Urinary bladder (tissue), 3 donors: ENCODE measurements at regions not wholly inside any gene's neighbourhood (a gene's known extent, or its start where the extent isn't known, plus 50 kb on each side); places are given as distances from the start of the nearest gene placed in this dataset.

ENCODE experiments used
- DNase-seq: peaks from one replicate; pipeline ENCODE4 v3.0.0-alpha.2; 2015; ENCODE audit errors: extremely low spot score
- H3K27ac ChIP-seq: one replicate; pipeline ENCODE4 v1.5.1; 2013; ENCODE audit warnings: low read depth, mild to moderate bottlenecking, moderate library complexity
- H3K36me3 ChIP-seq: one replicate; pipeline ENCODE4 v1.6.1; 2013; ENCODE audit warnings: mild to moderate bottlenecking, moderate library complexity; ENCODE audit not compliant: insufficient read depth
- H3K4me1 ChIP-seq: one replicate; pipeline ENCODE4 v1.6.1; 2013; ENCODE audit warnings: mild to moderate bottlenecking, moderate library complexity; ENCODE audit not compliant: insufficient read depth
- H3K4me3 ChIP-seq: one replicate; pipeline ENCODE4 v1.5.1; 2013; ENCODE audit warnings: low read depth, low read length
- WGBS: extraction: QIAGEN DNeasy Blood & Tissue Kit; methylation state at CpG from one replicate; pipeline ENCODE4 v1.1.7; 2013; 5-methylcytosine and 5-hydroxymethylcytosine counted together
- donor health status: healthy with polysubstance abuse.
- donor health status: healthy.

DNA sequence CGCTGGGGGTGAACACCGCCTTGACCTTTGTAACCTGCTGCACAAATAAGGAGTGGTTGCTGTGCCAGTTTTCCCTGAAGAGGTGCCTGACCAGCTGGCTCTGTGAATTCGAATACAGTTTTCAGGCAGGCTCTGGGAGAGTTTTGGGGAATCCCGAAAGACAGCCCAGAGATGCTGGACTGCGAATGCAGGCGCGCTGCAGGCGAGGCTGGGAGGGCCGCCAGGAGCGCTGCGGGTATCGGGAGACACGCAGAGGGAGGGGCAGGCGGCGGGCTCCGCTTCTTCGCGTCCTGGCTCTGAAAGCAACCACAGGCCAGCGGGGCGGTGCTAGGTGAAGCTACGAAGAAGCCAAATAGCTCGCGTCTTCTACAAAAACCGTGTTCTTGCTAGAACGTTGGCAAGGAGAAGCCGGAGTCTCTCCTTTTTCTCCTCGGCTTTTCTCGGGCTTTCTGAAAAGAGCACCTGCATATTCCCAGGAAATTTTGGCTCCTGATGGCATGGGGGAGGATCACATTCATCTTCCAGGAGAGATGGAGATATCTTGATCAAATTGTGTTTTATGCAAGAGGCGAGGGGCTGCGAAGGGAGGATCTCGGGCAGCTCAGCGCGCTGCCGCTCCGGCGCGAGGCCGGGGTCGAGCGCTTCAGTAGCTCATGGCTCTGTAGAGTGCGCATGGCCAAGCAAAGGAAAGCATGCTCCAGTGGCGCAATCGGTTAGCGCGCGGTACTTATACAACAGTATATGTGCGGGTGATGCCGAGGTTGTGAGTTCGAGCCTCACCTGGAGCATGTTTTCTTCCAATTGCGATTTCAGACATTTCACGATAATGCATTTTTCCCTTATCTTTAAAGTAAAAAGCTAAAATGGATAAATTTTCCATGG lies 158.1 kb upstream of the ZNF184 start:
- no peaks in the 10 kb centered on the region for H3K36me3 ChIP-seq
- H3K4me3 ChIP-seq, result no peak overlapping the region
- no peaks in the 10 kb centered on the region for H3K4me1 ChIP-seq
- WGBS, result 1% methylated on average over 51 of the region's 51 CpGs
- DNase-seq, result no peak
- no peak overlapping the region for H3K27ac ChIP-seq

DNA sequence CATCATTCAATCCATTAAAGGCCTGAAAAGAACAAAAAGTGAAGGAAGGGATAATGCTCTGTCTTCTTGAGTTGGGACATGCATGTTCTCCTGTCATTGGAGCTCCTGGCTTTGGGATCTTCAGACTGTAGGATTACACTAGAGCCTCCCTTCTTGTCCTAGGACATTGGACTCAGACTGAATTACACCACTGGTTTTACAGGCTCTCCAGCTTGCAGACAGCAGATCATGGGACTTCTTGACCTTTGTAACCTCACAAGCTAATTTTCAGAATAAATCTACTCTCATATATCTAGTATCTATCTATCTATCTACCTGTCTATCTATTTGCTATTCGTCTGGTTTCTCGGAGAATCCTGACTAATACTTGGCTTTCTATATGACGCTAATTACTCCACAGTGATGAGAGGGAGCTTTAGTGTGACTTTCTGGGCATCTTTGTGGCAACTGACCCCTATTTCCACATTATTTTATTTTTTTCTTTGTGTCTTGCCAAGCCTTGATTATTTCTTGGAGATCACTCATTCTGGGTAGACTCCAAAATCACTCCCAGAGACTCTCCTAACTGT lies 151.9 kb upstream of the ZNF184 start:
- 83% methylated on average over 3 of the region's 3 CpGs for WGBS

DNA sequence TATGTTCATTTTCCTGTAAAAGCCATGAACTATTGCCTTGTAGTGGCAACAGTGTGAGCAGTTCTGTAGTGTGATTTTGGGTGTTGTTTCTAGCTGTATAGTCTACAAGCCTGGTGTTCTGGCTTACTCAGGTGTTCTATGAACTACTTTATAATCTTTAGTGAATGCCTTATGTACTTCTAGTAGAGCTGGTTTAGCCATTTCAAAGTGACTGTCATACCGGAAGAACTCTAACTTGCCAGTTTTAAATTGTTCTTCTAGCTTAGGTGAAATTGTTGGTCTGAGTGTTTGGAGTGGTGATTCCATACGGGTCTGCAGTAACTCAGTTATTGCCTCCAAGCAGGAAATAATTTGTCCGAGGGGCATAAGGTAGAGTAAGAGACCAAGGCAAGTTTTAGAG lies 150.2 kb upstream of the ZNF184 start:
- DNase-seq, result no peak
- 66% methylated on average over 3 of the region's 3 CpGs for WGBS
- no peaks in the 10 kb centered on the region for H3K36me3 ChIP-seq
- no peaks in the 10 kb centered on the region for H3K4me1 ChIP-seq
- H3K27ac ChIP-seq, result no peak overlapping the region
- H3K4me3 ChIP-seq, result no peak overlapping the region

More for the DNA sequence above, 151.9 kb upstream of the ZNF184 start:
- H3K36me3 ChIP-seq, result no peaks in the 10 kb centered on the region
- DNase-seq, result no peak
- no peak overlapping the region for H3K4me3 ChIP-seq
- H3K4me1 ChIP-seq, result no peaks in the 10 kb centered on the region
- no peak overlapping the region for H3K27ac ChIP-seq

DNA sequence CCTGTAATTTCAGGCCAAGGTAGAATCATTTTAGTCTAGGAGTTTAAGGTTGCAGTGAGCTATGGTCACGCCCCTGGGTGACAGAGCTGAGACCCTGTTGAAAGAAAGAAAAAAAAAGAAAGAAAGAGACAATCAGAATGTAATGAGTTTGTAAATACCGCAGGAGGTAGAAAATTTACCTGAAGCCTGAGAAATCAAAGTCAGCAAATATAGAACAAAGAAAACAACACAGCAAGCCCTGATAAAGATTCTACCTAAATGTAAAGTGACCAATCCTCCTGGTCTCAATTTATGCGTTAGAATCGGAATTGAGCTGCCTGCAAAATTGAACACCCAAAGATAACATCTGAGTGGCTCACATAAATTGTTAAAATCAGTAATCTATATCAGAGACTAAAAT lies 146.5 kb upstream of the ZNF184 start:
- WGBS, result 70% methylated on average over 4 of the region's 4 CpGs
- Histone ChIP-seq H3K36me3 (no peaks in the 10 kb centered on the region), H3K27ac (no peak overlapping the region), H3K4me3 (no peak overlapping the region), H3K4me1 (no peaks in the 10 kb centered on the region)
- DNase-seq, result no peak

DNA sequence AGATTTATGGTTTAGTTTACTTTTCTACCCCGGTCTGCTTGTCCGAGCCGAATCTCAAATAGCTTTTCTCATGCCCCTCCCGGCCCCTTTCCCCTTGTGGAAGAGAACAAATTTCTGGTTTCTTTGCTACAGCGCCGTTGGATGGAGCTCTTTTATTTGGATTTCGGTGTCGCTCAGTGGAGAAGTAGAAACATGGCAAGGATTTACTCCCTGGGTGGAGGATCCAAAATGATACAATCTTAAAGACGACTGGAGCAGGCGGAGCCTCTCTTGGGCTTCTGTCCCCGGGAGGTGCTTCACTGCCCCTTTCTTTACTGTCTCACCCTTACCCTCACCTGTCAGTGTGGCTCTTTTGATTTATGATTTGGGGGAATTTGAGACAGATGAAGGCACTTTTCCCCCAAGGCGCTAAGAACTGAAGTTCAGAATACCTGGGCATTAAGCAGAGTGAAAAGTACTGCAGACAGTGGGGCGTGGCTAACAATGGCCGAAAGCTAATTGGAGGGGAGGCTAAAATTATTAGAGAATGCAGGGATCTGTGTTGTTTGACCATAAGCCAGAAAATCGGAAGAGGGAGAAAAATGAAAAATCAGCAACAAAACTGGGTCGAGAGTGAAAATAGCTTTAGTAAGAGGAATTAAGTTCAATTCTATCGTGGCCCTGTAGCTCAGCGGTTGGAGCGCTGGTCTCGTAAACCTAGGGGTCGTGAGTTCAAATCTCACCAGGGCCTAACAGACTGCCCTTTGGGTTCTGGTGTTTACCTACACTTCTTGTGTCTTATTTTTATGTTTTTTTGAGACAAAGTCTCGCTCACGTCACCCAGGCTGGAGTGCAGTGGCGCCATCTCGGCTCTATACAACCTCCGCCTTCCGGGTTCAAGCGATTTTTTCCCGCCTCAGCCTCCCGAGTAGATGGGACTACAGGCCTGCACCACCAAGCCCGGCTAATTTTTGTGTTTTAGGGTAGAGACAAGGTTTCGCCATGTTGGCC lies 145.1 kb upstream of the ZNF184 start:
- peak overlapping the region; percentile 11 for H3K4me3 ChIP-seq
- H3K4me1 ChIP-seq, result no peaks in the 10 kb centered on the region
- H3K36me3 ChIP-seq, result no peaks in the 10 kb centered on the region
- no peak overlapping the region for H3K27ac ChIP-seq
- 24% methylated on average over 32 of the region's 32 CpGs for WGBS
- no peak for DNase-seq

DNA sequence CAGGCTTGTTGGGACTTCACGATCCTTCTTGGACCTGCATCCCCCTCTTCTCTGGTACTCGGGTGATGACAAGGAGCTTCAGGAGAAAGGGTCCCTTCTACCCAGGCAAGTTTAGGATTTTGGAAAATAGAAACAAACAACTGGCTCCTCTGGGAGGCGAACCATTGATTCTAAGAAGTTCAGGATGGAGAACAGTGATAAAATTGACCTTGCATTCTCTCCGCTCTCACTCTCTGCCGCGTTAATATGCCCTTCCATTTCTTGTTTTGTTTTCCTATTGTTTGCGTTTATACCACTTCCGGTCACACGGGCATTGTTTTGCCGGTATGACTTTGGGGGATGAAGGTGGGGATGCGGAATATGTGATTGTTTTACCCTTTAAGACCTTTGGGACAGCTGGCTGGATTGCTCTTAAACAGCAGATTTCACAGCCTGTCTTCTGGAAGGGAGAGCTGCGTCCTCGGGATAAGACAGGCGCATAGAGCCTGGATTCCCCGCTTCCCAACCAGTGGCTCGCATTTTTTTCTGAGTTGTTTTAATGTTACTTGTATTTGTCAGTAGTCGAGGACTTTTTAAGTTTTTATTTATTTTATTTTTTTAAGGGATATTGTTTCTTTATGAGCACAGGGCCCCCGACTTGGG lies 144.3 kb upstream of the ZNF184 start:
- no peaks in the 10 kb centered on the region for H3K4me1 ChIP-seq
- no peak for DNase-seq
- no peak overlapping the region for H3K27ac ChIP-seq
- no peaks in the 10 kb centered on the region for H3K36me3 ChIP-seq
- WGBS, result 2% methylated on average over 18 of the region's 18 CpGs
- peak overlapping the region; percentile 11 for H3K4me3 ChIP-seq

DNA sequence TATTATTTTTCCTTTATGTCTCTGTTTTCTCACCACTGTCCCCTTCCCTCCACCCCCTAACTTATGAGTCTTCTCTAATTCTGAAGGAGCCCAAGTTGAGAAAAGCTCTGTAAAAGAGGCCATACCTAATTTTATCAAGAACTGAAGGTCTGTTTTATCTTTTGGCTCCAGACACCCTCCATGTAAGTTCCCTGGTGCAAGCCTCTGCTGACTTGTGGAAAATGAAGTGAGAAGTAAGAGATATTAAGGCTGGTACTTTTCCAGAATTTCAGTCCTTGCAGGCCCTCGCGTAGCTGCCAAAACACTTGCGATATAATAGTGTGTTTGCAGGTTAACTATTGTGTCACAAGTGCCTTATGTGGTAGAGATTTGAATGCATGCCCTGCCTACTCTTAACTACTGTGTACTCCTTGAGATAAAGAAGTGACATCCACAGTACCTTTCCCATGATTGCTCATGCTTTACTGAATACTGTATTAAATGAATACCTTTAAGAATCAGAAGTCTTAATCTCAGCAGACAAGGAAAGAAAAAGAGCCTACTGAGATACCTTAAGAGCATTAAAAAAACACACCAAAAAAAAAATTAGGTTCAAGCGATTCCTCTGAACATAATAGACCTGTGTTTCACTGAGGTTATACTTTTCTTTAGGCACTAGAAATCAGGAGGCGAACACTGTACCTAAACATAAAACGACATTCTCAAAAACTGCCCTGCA lies 143.6 kb upstream of the ZNF184 start:
- no peak overlapping the region for H3K4me3 ChIP-seq
- no peak for DNase-seq
- 32% methylated on average over 6 of the region's 6 CpGs for WGBS

DNA sequence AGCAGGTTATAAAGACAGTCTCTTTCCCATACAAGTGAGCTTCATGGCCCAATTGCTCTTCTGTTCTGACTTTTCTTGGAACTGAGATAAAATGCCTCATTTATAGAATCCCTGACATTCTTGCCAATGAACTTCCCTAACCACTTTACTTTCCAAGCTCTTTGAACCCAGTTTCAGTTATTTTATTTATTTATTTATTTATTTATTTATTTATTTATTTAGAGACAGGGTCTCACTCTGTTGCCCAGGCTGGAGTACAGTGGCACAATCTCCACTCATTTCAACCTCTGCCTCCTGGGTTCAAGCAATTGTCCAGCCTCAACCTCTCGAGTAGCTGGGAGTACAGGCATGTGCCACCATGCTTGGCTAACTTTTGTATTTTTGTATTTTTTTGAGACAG lies 138.5 kb upstream of the ZNF184 start:
- no peak for DNase-seq
- Histone ChIP-seq H3K36me3 (no peaks in the 10 kb centered on the region), H3K27ac (no peak overlapping the region), H3K4me3 (no peak overlapping the region), H3K4me1 (no peaks in the 10 kb centered on the region)
- 82% methylated on average over 1 of the region's 1 CpG for WGBS

More for the DNA sequence above, 143.6 kb upstream of the ZNF184 start:
- Histone ChIP-seq H3K4me1 (no peaks in the 10 kb centered on the region), H3K27ac (no peak overlapping the region), H3K36me3 (no peaks in the 10 kb centered on the region)

DNA sequence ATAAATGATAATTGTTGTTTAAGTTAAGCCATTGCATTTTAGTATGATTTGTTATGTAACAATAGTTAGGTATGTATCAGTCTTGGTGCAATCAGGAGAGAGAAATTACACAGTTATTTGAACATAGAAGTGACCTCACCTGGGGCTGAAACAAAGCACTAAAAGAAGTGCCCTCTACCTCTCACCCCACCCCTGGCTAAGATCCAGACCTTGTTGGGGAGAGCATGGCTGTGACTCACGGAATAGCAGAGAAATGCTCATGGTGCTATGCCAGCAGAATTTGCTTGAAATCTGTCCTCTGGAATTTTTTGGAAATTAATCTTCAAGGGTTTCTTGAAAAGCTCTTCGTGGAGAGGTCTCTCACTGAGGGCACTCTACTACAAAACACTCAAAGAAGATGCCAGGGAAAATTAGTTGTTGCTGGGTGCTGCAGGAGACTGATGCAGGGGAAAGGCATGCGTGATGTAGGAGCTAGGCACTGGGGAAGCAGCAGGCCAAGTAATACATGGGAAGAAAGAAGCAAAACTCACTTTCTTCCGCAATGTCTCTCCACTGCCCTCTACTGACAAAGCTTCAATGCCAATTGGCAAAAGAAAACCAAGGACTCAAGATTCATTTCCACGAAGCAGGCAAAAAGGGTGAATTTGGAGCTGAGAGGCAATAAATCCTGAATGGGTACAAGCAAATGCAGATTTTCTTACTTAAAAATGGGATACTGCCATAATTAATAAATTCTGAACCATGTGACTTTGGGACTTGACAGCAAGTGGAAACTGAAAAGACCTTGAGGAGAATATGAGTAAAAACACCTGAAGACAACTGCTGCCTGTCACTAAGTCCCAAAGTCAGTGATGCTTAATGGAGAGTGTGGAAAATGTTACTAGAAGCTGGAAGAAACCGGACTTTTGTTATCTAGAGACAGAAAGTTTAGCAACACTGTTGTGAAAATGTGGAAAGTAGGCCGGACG lies 136.3 kb upstream of the ZNF184 start:
- H3K4me3 ChIP-seq, result no peak overlapping the region
- no peak for DNase-seq
- H3K36me3 ChIP-seq, result no peaks in the 10 kb centered on the region
- no peaks in the 10 kb centered on the region for H3K4me1 ChIP-seq
- WGBS, result 44% methylated on average over 8 of the region's 8 CpGs
- H3K27ac ChIP-seq, result no peak overlapping the region

DNA sequence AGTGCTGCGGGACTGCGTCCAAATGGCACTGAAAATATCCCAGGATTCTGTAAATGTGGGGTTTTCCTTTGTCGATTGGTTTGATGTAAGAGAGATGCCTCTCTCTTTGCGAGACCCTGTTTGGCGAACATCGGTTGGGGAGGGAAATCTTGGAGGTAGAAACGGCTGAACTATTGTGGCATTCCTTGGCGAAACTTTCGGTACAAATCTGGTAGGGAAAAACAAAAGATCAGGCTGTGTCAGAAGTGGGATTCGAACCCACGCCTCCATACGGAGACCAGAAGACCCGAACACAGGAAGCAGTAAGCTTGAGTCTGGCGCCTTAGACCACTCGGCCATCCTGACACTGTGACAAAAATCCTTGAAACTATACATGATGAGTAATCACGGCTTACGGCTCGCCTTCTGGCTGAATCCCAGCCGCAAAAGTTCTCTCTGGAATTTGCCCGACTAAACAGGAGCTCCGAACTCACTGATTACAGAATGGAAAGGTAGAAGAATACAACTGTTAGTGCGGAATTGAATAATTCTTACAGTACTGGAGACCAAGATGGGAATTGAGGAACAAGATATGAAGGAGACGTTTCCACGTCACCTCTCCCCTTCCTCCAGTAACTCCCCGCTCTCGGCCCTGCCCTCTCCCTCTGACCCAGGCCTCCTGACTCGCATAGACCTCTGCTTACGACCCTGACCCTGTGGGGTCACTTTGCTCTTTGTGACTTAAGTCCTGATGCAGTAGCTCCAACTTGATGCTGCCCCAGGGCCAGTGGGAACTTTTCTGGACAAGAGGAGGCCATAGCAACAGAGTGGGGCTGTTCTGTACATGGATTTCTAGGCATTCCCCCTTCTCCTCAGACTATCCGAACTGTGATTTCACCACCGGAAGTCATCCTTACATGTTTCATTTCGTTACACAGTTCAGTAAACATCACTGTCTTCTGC lies 132.8 kb upstream of the ZNF184 start:
- Histone ChIP-seq H3K27ac (no peak overlapping the region), H3K36me3 (no peaks in the 10 kb centered on the region), H3K4me1 (no peaks in the 10 kb centered on the region), H3K4me3 (no peak overlapping the region)
- no peak for DNase-seq
- WGBS, result 10% methylated on average over 31 of the region's 31 CpGs

DNA sequence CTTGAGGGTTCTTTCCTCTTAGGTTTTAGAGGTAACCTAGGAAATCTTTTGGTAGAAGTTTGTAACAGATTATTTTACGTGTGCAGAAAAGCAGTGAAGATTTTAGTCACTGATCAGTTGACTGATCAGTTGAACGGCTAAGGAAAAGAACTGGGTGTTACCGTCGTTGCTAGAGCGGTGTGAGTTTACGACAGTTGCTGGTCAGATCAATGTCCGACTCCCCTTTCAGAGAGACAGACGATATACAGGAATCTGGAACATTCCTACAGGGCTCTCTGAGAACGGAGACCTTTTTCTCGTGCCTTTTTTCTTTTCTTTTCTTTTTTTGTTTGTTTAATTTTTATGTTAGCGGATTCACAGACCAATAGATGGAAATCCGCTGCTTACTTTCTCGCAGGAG lies 132.1 kb upstream of the ZNF184 start:
- DNase-seq, result no peak
- no peak overlapping the region for H3K27ac ChIP-seq
- H3K4me1 ChIP-seq, result no peaks in the 10 kb centered on the region
- H3K4me3 ChIP-seq, result no peak overlapping the region
- no peaks in the 10 kb centered on the region for H3K36me3 ChIP-seq
- 1% methylated on average over 13 of the region's 13 CpGs for WGBS
